H1 (cell line): ENCODE measurements at regions not wholly inside any gene's neighbourhood (a gene's known extent, or its start where the extent isn't known, plus 50 kb on each side); places are given as distances from the start of the nearest gene placed in this dataset.

Source experiments
- CTCF ChIA-PET: fragments of 300-600 bp; sonication (Branson Sonifier 250); formaldehyde crosslinking; loops from one replicate; lab custom pipeline; 2021; ENCODE audit not compliant: partially characterized antibody; lab: Charles Lee
- POLR2A ChIA-PET: fragments of 300-600 bp; sonication (Branson Sonifier 250); formaldehyde crosslinking; loops from one replicate; lab custom pipeline; 2021; ENCODE audit warnings: inconsistent platforms; ENCODE audit not compliant: partially characterized antibody; lab: Charles Lee
- DNase-seq, 2 experiments: peaks; one replicate each; pipeline versions ENCODE4 v3.0.0 to v3.0.0-alpha.2; 2010 to 2022; ENCODE audit warnings: low spot score in 2 of 2, low read depth in 1 of 2, mixed read lengths in 1 of 2
- FAIRE-seq: peaks from 2 replicates; lab custom pipeline; 2011; peaks lifted over from hg19 to GRCh38; lab: Jason Lieb, UNC
- H2AFZ ChIP-seq: 2 replicates; pipeline ENCODE4 v1.8.1; 2012; ENCODE audit warnings: low read length, inconsistent platforms
- H2AK5ac ChIP-seq: 2 replicates; pipeline ENCODE4 v1.6.1; 2013; ENCODE audit warnings: low read depth, low read length
- H2BK120ac ChIP-seq: replicated peaks from 2 replicates; pipeline ENCODE3; 2013; ENCODE audit warnings: low read depth, low read length, inconsistent platforms
- H2BK12ac ChIP-seq: 2 replicates; pipeline ENCODE4 v1.6.1; 2013; ENCODE audit warnings: low read depth, low read length
- H2BK15ac ChIP-seq: 2 replicates; pipeline ENCODE4 v1.6.1; 2013; ENCODE audit warnings: low read length
- H2BK20ac ChIP-seq: 2 replicates; pipeline ENCODE4 v1.6.1; 2013; ENCODE audit warnings: low read length
- H2BK5ac ChIP-seq: 2 replicates; pipeline ENCODE4 v1.6.1; 2013; ENCODE audit warnings: low read depth, low read length
- H3K14ac ChIP-seq: 2 replicates; pipeline ENCODE4 v1.6.1; 2013; ENCODE audit warnings: inconsistent platforms; ENCODE audit not compliant: insufficient read length
- H3K18ac ChIP-seq: 2 replicates; pipeline ENCODE4 v1.6.1; 2013; ENCODE audit warnings: low read length; ENCODE audit errors: extremely low read depth
- H3K23ac ChIP-seq: 2 replicates; pipeline ENCODE4 v1.6.1; 2013; ENCODE audit warnings: inconsistent platforms; ENCODE audit not compliant: insufficient read length
- H3K23me2 ChIP-seq: 2 replicates; pipeline ENCODE4 v1.6.1; 2013; ENCODE audit warnings: low read depth, low read length
- H3K27ac ChIP-seq: 2 replicates; pipeline ENCODE4 v1.6.1; 2011; ENCODE audit warnings: low read depth, low read length, inconsistent platforms
- H3K27me3 ChIP-seq, 4 experiments: replicated peaks in 1 of 4; 1 replicate in 1 of 4; 2 replicates in 3 of 4; pipeline versions ENCODE4 v1.6.1 to v1.8.1; 2011 to 2013; ENCODE audit warnings: low read length in 3 of 4, mild to moderate bottlenecking in 3 of 4, inconsistent platforms in 2 of 4, mixed read lengths in 2 of 4, moderate library complexity in 1 of 4; ENCODE audit not compliant: control insufficient read depth in 3 of 4, insufficient read depth in 3 of 4; ENCODE audit errors: extremely low read depth in 1 of 4
- H3K36me3 ChIP-seq, 4 experiments: 2 replicates each; pipeline versions ENCODE4 v1.6.1 to v1.8.1; 2011 to 2013; ENCODE audit warnings: mild to moderate bottlenecking in 4 of 4, low read length in 3 of 4, moderate library complexity in 2 of 4, control low read depth in 1 of 4, inconsistent platforms in 1 of 4; ENCODE audit not compliant: insufficient read depth in 4 of 4, control insufficient read depth in 2 of 4
- H3K4ac ChIP-seq: replicated peaks from 2 replicates; pipeline ENCODE3; 2013; ENCODE audit warnings: low read length, low read depth, mixed read lengths, inconsistent platforms; ENCODE audit not compliant: insufficient read length
- H3K4me1 ChIP-seq, 4 experiments: replicated peaks in 1 of 4; 1 replicate in 1 of 4; 2 replicates in 3 of 4; pipeline versions ENCODE4 v1.6.1 to v1.8.1; 2011 to 2013; ENCODE audit warnings: low read length in 3 of 4, inconsistent platforms in 2 of 4, mixed read lengths in 1 of 4; ENCODE audit not compliant: insufficient read depth in 4 of 4, control insufficient read depth in 3 of 4
- H3K4me2 ChIP-seq, 2 experiments: 2 replicates each; pipeline versions ENCODE4 v1.6.1 to v1.8.1; 2011 to 2013; ENCODE audit warnings: low read depth in 2 of 2, low read length in 2 of 2, control low read depth in 1 of 2, inconsistent platforms in 1 of 2, mild to moderate bottlenecking in 1 of 2; ENCODE audit not compliant: insufficient read depth in 1 of 2
- H3K4me3 ChIP-seq, 4 experiments: fragments of 200-600, 300-600 bp in 1 of 4; sonication (generic), shearing (Covaris generic), sonication (Bioruptor Twin) in 1 of 4; 2 replicates each; pipeline versions ENCODE4 v1.5.1 to v1.8.1; 2011 to 2016; ENCODE audit warnings: low read length in 4 of 4, low read depth in 3 of 4, control low read depth in 2 of 4, inconsistent platforms in 2 of 4, mild to moderate bottlenecking in 2 of 4, mixed read lengths in 1 of 4, moderate library complexity in 1 of 4; ENCODE audit not compliant: insufficient read depth in 2 of 4; ENCODE audit errors: extremely low read depth in 1 of 4
- H3K56ac ChIP-seq: replicated peaks from 2 replicates; pipeline ENCODE3; 2013; ENCODE audit warnings: low read depth, mild to moderate bottlenecking, mixed read lengths, low read length, inconsistent platforms; ENCODE audit not compliant: insufficient read length
- H3K79me1 ChIP-seq: 2 replicates; pipeline ENCODE4 v1.6.1; 2013; ENCODE audit warnings: low read depth, low read length, control low read depth
- H3K79me2 ChIP-seq, 2 experiments: 2 replicates each; pipeline versions ENCODE4 v1.6.1 to v1.8.1; 2012 to 2013; ENCODE audit warnings: low read length in 2 of 2, mild to moderate bottlenecking in 2 of 2, inconsistent platforms in 1 of 2; ENCODE audit not compliant: insufficient read depth in 2 of 2, control insufficient read depth in 1 of 2
- H3K9ac ChIP-seq, 4 experiments: replicated peaks in 1 of 4; 1 replicate in 1 of 4; 2 replicates in 3 of 4; pipeline versions ENCODE4 v1.6.1 to v1.8.1; 2011 to 2013; ENCODE audit warnings: low read depth in 3 of 4, low read length in 3 of 4, control low read depth in 2 of 4, mild to moderate bottlenecking in 2 of 4, moderate library complexity in 2 of 4, inconsistent platforms in 1 of 4; ENCODE audit errors: extremely low read depth in 1 of 4
- H3K9me3 ChIP-seq, 2 experiments: 2 replicates each; pipeline versions ENCODE4 v1.6.1 to v1.8.1; 2012 to 2013; ENCODE audit warnings: mild to moderate bottlenecking in 2 of 2, moderate library complexity in 2 of 2, control low read depth in 1 of 2, inconsistent platforms in 1 of 2, low read depth in 1 of 2, low read length in 1 of 2, mixed read lengths in 1 of 2; ENCODE audit not compliant: insufficient read depth in 2 of 2
- H4K20me1 ChIP-seq, 2 experiments: replicated peaks in 1 of 2; 2 replicates each; pipeline versions ENCODE3 to v1.8.1; 2011 to 2013; ENCODE audit warnings: inconsistent platforms in 2 of 2, low read length in 2 of 2, mild to moderate bottlenecking in 1 of 2; ENCODE audit not compliant: insufficient read depth in 2 of 2, control insufficient read depth in 1 of 2
- H4K5ac ChIP-seq: 2 replicates; pipeline ENCODE4 v1.6.1; 2013; ENCODE audit warnings: low read length, low read depth, mixed read lengths, inconsistent platforms; ENCODE audit not compliant: insufficient read length
- H4K8ac ChIP-seq: 2 replicates; pipeline ENCODE4 v1.8.0; 2013; ENCODE audit warnings: mild to moderate bottlenecking, moderate library complexity, low read length, inconsistent platforms; ENCODE audit not compliant: insufficient read depth; ENCODE audit errors: extremely low read depth
- H4K91ac ChIP-seq: replicated peaks from 2 replicates; pipeline ENCODE3; 2013; ENCODE audit warnings: low read length, mixed read lengths, inconsistent platforms; ENCODE audit not compliant: insufficient read length
- BRCA1 ChIP-seq: IDR thresholded peaks from 2 replicates; pipeline ENCODE4 v1.6.1; 2012; ENCODE audit warnings: low read depth, low read length, improper control_type of control experiment
- CTBP2 ChIP-seq: IDR thresholded peaks from 2 replicates; pipeline ENCODE4 v1.7.0; 2011; ENCODE audit warnings: borderline replicate concordance, mild to moderate bottlenecking, moderate library complexity, mixed read lengths, low read length; ENCODE audit not compliant: insufficient read depth, insufficient read length
- CTCF ChIP-seq, 3 experiments: IDR thresholded peaks; 1 replicate in 2 of 3; 2 replicates in 1 of 3; pipeline versions ENCODE4 v1.5.1 to v1.6.1; 2011; ENCODE audit warnings: low read length in 3 of 3, mild to moderate bottlenecking in 3 of 3, inconsistent platforms in 2 of 3, low read depth in 1 of 3, moderate library complexity in 1 of 3; ENCODE audit not compliant: insufficient read depth in 1 of 3; ENCODE audit errors: control extremely low read depth in 1 of 3
- EZH2 ChIP-seq: fragments of 200-600 bp; sonication (generic); IDR thresholded peaks from 2 replicates; pipeline ENCODE4 v1.7.1; 2012; ENCODE audit warnings: low read depth, mild to moderate bottlenecking, moderate library complexity, low read length, inconsistent platforms; ENCODE audit not compliant: severe bottlenecking
- JUND ChIP-seq: IDR thresholded peaks from 2 replicates; pipeline ENCODE4 v1.6.1; 2011; ENCODE audit warnings: mild to moderate bottlenecking, improper control_type of control experiment, low read length
- MAFK ChIP-seq: IDR thresholded peaks from 2 replicates; pipeline ENCODE4 v1.6.1; 2012; ENCODE audit warnings: low read depth, mild to moderate bottlenecking, improper control_type of control experiment, low read length
- RAD21 ChIP-seq, 2 experiments: IDR thresholded peaks in 1 of 2; conservative IDR thresholded peaks in 1 of 2; 2 replicates each; pipeline ENCODE4 v1.6.1; 2011; ENCODE audit warnings: low read depth in 2 of 2, low read length in 2 of 2, improper control_type of control experiment in 1 of 2, inconsistent platforms in 1 of 2, mild to moderate bottlenecking in 1 of 2, moderate library complexity in 1 of 2
- TAF7 ChIP-seq: optimal IDR thresholded peaks from 2 replicates; pipeline ENCODE3; 2011; ENCODE audit warnings: low read depth, mild to moderate bottlenecking, inconsistent platforms, low read length, moderate library complexity, borderline replicate concordance
- TEAD4 ChIP-seq: IDR thresholded peaks from 2 replicates; pipeline ENCODE4 v1.6.1; 2012; ENCODE audit warnings: low read depth, low read length, inconsistent platforms, mixed read lengths
- USF2 ChIP-seq: IDR thresholded peaks from 2 replicates; pipeline ENCODE4 v1.6.1; 2011; ENCODE audit warnings: low read length, improper control_type of control experiment
- WGBS, 2 experiments: shearing (Covaris generic) in 1 of 2; methylation state at CpG; one replicate each; pipeline versions ENCODE4 v1.1.6 to v1.1.7; 2013 to 2015; ENCODE audit warnings: low lambda C conversion rate in 2 of 2, mixed read lengths in 2 of 2, inconsistent platforms in 1 of 2, low coverage in 1 of 2, missing lambda C conversion rate in 1 of 2; ENCODE audit not compliant: insufficient replicate concordance in 2 of 2, insufficient coverage in 1 of 2, insufficient read length in 1 of 2; ENCODE audit errors: extremely low coverage in 1 of 2, missing lambda C conversion rate in 1 of 2; 5-methylcytosine and 5-hydroxymethylcytosine counted together

- Histone ChIP-seq H3K27me3 (no peaks in the 10 kb centered on the region), H3K4me1 (peaks cover 0 to 5% (median 2%) of the 10 kb centered on the region in 4 experiments; a peak in 3 of 7 replicates), H3K18ac (no peak overlapping the region), H3K14ac (no peak overlapping the region), H3K36me3 (no peaks in the 10 kb centered on the region), H3K56ac (no peak overlapping the region), H2BK5ac (no peak overlapping the region), H3K4me3 (no peak overlapping the region), H2BK120ac (no peak overlapping the region), H3K23ac (no peak overlapping the region), H2AFZ (no peak overlapping the region), H4K91ac (no peak overlapping the region), H3K9ac (no peak overlapping the region), H3K9me3 (no peaks in the 10 kb centered on the region), H2AK5ac (no peak overlapping the region), H4K5ac (no peak overlapping the region), H4K20me1 (no peaks in the 10 kb centered on the region), H3K23me2 (no peaks in the 10 kb centered on the region), H4K8ac (no peak overlapping the region), H3K27ac (no peak overlapping the region), H3K4ac (no peak overlapping the region), H3K79me1 (no peaks in the 10 kb centered on the region), H2BK15ac (no peak overlapping the region), H3K79me2 (no peaks in the 10 kb centered on the region), H2BK20ac (no peak overlapping the region), H3K4me2 (no peak overlapping the region), H2BK12ac (no peak overlapping the region)
- 92% methylated on average over 2 of the region's 2 CpGs; no CpG with 5 or more reads in 1 of the 2 experiments for WGBS, 2 experiments
- ChIA-PET CTCF (no interaction called here), POLR2A (no interaction called here)
- FAIRE-seq (no peak), DNase-seq (no peak)
- TF ChIP-seq JUND (no peak), CTBP2 (no peak), EZH2 (no peak), CTCF (IDR thresholded peaks at IDR 0.05; ENCODE audit: control extremely low read depth in 1 of 3, insufficient read depth in 1 of 3, low read depth in 1 of 3, low read length in 3 of 3) (no peak), BRCA1 (no peak), MAFK (no peak), USF2 (no peak), TEAD4 (no peak), RAD21 (IDR thresholded peaks at IDR 0.05 in 1 of 2, conservative IDR thresholded peaks at IDR 0.05 in 1 of 2; ENCODE audit: low read depth in 2 of 2, low read length in 2 of 2) (no peak), TAF7 (no peak)
Measured at GRCh38 chr3:115323380-115323779, 176.3 kb upstream of the ZBTB20 start.
